ENCODE measurements at regions not wholly inside any gene's neighbourhood (a gene's known extent, or its start where the extent isn't known, plus 50 kb on each side); places are given as distances from the start of the nearest gene placed in this dataset.

DNA sequence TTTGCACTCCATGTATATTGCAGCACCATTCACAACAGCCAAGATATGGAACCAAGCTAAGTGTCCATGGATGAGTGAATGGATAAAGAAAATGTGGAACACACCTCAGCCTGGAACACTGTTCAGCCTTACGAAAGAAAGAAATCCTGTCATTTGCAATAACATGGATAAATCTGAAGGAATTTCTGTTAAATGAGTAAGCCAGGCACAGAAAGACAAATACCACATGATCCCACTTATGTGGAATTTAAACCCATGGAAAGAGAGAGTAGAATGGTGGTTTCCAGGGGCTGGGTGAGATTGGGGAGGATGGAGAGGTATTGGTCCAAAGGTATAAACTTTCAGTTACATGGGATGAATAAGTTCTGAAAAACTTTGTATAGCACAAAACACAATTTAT lies 228.9 kb upstream of the CD180 start:
- no peak for DNase-seq (ENCODE audit: low read depth in 2 of 2)

DNA sequence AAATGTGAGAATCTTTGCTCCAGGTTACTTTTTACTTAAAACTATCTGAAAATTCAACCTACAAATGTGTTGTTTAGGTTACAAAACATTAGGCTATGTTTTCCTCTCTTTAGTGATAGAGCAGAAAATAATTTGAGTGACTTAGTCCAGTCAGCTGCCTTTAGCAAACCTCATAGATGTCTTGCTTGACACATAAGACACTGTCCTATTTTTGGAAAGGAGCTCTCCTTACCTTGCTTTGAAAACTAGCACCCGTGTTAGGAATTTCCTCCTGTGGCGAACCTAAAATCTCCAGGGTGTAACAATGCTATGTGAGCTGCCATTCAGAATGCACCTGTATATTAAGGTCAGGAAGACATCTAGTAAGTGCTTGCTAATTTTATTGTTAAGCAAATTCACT lies 221.2 kb upstream of the CD180 start:
- no peak for DNase-seq (ENCODE audit: low read depth in 2 of 2)

DNA sequence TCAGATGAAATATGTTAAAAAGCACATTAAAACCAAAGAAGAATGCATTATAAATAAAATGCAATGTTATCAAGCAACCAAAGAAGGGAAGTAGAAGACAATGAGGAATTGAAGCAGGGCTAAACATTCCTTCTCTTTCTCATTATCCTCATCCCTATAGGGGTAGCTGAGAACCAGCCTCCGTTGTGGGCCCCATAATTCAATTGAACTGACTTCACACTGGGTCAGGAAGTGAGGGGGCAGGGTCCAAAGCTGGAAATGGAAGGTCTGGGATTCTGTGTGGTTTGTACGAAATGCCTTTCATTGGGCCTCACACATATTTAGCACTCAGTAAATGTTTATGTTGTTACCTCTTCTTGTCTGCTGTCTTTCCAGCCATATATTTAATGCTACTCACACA lies 220.4 kb upstream of the CD180 start:
- DNase-seq (ENCODE audit: low read depth in 2 of 2) = no peak

DNA sequence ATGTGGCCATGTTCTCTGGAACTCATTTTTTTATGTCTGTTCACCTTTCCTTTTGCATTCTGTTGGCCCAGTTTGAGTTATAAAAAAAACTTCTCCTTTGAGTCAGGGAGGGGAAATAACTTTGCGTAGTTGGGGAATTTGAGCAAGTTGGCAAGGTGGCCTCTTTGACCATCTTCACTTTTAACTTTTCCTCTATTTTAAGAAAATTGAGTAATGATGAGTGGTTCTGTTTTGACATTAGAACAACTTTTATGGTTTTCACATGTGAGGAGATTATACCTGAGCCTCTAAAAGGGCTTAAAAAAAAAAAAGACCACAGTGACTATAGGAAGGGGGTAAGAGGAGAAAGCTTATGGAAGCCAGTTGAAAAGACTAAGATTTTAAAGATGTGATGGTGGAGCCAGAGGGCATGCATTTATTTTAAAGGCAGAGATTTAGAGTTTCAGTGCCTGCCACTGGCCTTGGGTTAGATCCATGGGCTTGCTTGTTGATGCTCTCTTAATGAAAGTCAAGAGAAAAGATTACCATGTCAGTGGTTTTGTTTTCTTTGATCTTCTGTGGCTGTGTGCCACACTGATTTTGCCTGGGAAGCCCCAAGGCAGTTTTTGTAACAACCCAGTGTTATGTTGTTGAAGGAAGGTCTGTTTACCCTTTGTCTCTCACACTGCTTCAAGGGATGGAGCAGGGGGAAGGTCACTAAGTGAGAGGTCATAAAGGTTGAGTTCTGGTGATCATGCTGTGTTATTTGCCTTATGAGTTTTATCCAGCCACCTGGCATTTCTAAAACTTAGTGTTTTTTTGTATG lies 219.7 kb upstream of the CD180 start:
- DNase-seq (ENCODE audit: low read depth in 2 of 2) = no peak

- DNase-seq (ENCODE audit: low read depth in 2 of 2) = no peak
Measured at GRCh38 chr5:67414712-67415111, 218.1 kb upstream of the CD180 start.

GRCh38 chr5:67413721-67414120 lies 217.1 kb upstream of the CD180 start:
- no peak for DNase-seq (ENCODE audit: low read depth in 2 of 2)

DNA sequence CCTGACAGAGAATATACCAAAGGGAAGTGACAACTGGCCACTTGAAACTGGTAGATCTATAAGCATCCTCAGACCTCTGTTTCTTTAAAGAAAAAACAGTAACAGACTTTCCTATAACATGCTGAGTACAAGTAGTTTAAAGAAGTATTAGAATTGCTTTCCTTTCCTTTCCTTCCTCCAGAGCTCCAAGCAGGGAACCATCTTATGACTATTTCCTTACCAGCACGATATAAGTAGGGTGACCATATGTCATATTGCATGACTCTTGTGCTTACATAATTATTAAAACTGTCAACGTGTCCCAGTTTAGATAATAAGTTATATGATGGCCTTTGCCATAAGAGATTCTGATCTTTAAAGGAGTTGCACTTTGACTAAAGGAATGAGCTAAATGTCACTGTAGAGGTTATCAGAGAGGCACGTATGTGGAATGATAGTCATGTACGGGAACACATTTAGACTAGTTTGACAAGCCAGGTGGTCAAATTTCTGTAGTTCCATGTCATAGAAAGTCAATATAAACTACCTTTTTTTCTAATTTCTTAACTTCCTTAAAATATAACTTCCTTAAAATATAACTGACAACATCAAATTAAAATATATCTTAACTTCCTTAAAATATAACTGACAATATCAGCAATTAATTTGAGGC lies 212.7 kb upstream of the CD180 start:
- no peak for DNase-seq (ENCODE audit: low read depth in 2 of 2)

DNA sequence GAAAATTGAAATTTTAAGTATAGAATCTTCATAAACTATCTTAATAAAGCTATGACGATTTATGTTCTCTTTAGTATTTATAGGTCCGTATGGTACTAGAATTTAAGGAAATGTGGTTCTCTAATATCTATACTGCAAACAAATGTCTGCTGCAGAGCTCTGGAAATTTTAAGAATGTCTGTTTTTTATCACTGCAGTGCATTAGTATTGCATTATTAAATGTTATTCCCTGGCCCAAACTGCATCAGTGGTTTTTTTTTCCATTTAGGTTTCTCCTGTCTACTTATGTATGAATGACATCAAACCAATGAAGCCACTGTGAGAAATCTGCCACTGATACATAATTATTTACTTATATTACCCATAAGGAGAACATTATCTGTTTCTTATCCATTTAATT lies 211.4 kb upstream of the CD180 start:
- no peak for DNase-seq (ENCODE audit: low read depth in 2 of 2)

- no peak for DNase-seq (ENCODE audit: low read depth in 2 of 2)
Measured at GRCh38 chr5:67405755-67406154, 209.2 kb upstream of the CD180 start.

- DNase-seq (ENCODE audit: low read depth in 2 of 2) = no peak
Measured at GRCh38 chr5:67405101-67405364, 208.4 kb upstream of the CD180 start.

- no peak for DNase-seq (ENCODE audit: low read depth in 2 of 2)
Measured at GRCh38 chr5:67404256-67405100, 207.9 kb upstream of the CD180 start.

- DNase-seq (ENCODE audit: low read depth in 2 of 2) = no peak
Measured at GRCh38 chr5:67402526-67402925, 205.9 kb upstream of the CD180 start.

- no peak for DNase-seq (ENCODE audit: low read depth in 2 of 2)
Measured at GRCh38 chr5:67401172-67401571, 204.6 kb upstream of the CD180 start.

GRCh38 chr5:67400752-67401151 lies 204.2 kb upstream of the CD180 start:
- DNase-seq (ENCODE audit: low read depth in 2 of 2) = no peak

DNA sequence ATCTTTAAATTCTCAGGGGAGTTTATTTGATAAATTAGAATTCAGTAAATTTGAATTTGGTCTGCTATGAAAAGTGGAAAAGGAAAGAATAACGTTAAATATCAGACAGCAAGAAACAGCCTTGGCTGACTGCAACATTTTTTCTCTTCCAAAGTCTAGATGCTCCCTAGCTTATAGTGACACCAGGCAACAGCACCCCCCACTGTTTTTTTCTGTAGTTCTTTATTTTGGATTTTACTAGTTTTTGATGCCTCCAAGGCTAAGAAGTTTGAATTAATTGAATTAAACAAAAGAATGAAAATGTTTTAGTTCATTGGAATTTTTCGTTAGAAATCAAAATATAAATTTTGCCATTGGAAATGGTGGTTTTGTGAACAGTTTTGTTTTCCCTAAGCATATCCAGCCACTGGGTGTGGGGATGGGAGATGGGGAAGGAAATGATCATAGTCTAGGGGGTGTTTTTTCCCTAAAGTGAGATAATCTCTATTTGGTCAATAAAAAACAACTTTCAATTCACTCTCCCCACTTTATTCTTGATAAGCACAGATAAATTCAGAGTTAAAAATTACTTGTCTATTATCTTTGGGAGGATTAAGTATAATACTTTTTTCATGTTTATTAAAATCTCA lies 199.3 kb upstream of the CD180 start:
- no peak for DNase-seq (ENCODE audit: low read depth in 2 of 2)

- DNase-seq (ENCODE audit: low read depth in 2 of 2) = no peak
Measured at GRCh38 chr5:67393211-67393610, 196.6 kb upstream of the CD180 start.

GRCh38 chr5:67390935-67391334 lies 194.3 kb upstream of the CD180 start:
- no peak for DNase-seq (ENCODE audit: low read depth in 2 of 2)

DNA sequence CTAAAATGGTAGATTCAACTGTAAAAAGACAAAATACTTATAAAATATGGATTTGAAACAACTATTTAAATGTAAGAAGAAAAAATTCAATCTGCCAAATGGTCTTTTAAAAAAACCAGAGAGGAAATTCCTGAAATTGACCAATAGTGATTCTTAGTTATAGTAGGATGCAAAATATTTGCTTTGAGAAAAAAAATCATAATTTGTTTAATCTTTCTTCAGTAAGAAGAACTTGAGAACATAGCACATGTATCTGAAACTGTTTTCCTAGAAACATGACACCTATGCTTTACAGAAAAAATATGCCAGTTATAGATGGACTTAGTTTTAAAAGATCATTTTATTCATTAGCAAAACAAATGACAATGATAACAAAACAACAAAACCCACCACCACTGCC lies 186.9 kb upstream of the CD180 start:
- no peak for DNase-seq (ENCODE audit: low read depth in 2 of 2)

DNA sequence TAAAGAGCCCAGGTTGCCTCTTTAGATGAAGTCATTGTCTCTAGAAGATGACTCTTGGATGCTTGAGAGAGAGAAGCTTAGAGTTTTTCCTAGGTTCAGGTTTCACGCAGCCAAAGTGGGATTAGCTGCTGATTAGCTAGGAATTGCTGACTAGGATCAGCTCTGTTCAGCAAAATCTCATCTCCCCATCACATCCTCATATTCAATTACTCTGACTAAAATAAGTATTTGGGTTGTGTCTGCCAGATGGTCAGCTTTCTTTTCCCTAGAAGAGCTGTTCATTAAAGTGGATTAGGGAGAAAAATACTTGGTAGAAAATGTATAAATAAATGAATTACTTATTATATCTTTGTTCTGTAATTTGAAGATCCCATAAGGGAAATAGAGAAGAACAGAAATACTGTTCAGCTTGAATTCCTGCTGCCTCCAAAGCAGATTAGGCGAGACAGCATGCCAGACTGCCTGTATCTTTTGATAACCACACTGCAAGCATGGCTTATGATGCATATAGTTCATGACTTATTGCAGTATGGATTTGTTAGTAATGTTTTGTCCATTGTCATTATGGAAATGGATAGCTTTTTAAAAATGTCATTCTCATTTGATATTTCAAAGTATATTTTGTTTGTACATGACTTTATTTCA lies 184.8 kb upstream of the CD180 start:
- DNase-seq (ENCODE audit: low read depth in 2 of 2) = no peak

GRCh38 chr5:67380431-67380830 lies 183.8 kb upstream of the CD180 start:
- DNase-seq (ENCODE audit: low read depth in 2 of 2) = no peak

- no peak for DNase-seq (ENCODE audit: low read depth in 2 of 2)
Measured at GRCh38 chr5:67379753-67380152, 183.2 kb upstream of the CD180 start.

DNA sequence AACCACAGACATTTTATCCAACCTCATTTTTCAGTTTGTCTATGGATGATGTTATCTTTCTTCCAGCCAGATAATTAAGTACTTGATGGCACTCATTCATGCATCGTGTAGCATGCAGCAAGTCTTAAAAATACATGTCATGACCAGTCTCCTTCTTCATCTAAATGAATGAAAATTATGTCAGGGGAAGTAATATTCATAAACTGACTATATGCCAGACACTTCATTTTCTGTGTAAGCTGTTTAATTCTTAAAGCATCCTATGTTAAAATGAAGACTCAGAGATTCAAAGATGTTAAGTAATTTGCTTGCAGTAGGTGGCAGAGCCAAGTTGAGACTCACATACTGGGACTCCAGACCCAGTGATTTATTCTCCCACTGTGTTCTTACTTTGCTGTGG lies 181.7 kb upstream of the CD180 start:
- DNase-seq (ENCODE audit: low read depth in 2 of 2) = no peak
